GM18861 (cell line): ENCODE measurements at regions not wholly inside any gene's neighbourhood (a gene's known extent, or its start where the extent isn't known, plus 50 kb on each side); places are given as distances from the start of the nearest gene placed in this dataset.
"Not testable (repeated sequence)": the region's sequence is repeated elsewhere in the genome, so short reads cannot be mapped to it uniquely, and the experiment has no call there.

Experiments
- ATAC-seq: cut with Tn5 transposase; IDR thresholded peaks from one replicate; pipeline ENCODE4 v1.9.1; 2021; ENCODE audit not compliant: unreplicated experiment

GRCh38 chr2:91603996-91604395 lies 2912.5 kb downstream of the RPIA start:
- not testable (repeated sequence) for ATAC-seq

DNA sequence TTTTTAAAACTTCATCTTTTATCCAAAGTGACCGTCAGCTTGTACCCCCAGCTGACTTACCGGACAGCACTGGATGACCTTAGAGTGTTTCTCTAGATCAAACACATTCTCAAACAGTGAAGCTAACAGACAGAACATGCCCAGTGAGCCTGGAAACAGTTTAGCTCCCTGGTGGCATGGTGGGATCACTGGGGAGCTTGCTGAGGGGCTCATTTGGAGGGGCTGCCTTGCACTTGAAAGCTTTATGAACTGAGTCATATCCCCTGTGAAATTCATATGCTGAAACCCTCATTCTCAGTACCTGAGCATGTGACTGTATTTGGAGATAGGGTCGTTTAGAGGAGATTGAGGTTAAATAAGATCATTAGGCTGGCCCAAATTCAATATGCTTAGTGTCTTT lies 2913.2 kb downstream of the RPIA start:
- ATAC-seq = not testable (repeated sequence)

DNA sequence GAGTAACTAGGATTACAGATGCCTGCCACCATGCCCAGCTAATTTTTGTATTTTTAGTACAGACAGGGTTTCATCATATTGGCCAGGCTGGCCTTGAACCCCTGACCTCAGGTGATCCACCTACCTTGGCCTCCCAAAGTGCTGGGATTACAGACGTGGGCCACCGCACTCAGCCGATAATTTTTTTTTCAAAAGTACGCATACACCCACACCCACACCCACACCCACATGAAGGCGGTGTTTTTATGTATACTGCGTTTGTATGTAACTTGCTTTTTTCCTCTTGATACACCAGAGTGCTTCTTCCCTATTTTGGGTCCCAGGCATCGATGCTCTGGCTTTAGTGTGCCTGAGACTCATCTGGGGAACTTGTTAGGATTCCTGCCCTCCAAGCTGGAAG lies 2932.3 kb downstream of the RPIA start:
- ATAC-seq = not testable (repeated sequence)

DNA sequence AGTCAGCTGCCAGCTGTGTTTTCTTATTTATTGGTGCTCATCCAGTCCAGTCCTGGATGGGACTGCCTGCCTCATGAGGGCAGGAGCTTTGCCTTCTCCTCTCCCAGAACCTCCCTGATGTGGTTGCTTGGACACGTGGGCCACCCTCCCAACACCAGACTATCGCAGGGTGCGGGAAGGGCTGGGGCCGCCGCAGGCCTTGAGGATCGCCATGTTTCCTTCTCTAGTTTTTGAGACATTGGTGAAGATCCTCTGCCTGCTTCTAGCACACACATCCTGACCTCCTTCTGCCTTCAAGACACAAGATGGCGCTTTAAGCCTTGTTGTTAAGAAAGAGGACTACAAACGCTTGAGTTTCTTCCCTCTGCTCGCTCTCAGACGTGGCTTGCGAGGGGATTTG lies 2937.0 kb downstream of the RPIA start:
- ATAC-seq = not testable (repeated sequence)

GRCh38 chr2:91657193-91657592 lies 2965.7 kb downstream of the RPIA start:
- ATAC-seq = not testable (repeated sequence)

DNA sequence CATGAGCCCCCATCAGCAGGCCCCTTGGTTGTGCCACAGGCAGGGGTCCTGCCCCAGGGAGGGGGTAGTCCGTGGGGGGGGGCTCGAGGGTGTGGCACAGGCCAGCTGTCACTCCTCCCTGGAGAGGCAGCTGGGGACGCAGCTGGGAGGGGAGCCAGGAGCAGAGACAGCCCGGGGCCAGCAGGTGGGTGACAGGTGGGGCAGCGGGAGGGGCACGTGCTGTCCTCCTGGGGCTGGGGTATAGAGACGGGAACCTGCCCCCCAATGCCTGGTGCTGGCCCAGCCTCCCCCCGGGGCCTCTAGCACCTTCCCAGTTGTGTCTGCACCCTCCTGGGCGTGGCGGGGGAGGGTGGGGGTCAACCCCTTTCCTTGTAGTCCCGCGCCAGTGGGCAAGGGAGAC lies 2966.9 kb downstream of the RPIA start:
- ATAC-seq = not testable (repeated sequence)

DNA sequence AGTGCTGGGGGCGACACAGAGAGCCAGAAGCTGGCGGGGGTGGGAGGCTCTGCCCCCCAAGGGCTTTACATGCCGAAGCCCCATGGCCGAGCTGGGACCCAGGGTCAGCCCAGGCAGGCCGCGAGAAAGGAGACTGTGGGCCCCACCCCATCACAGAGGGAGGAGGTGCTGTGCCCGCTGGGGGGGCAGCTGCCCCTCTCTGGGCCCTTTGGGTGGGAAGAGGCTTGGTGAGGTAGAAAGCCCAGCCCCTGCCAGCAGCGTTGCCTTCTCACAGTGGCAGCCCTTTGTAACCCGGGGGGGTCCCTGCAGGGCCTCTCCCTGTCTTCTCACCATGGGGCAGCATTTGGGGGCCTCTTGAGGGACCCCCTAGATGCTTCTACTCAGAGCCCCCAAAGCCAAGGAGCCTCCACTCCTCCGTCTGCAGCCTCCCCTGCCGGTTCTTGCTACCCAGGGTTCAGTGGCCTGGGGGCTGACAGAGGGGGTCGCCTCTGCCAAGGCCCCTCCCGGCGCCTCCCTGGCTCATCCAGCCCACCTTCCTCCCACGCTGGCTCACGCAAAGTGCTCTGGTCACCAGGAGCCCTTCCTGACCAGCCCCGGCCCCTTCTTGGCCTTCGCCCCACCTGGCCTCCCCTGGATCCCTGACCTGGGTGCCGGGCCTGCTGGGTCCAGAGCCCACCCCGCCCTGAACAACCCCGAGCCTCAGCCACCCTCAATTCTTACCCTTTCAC lies 2967.9 kb downstream of the RPIA start:
- ATAC-seq = not testable (repeated sequence)

DNA sequence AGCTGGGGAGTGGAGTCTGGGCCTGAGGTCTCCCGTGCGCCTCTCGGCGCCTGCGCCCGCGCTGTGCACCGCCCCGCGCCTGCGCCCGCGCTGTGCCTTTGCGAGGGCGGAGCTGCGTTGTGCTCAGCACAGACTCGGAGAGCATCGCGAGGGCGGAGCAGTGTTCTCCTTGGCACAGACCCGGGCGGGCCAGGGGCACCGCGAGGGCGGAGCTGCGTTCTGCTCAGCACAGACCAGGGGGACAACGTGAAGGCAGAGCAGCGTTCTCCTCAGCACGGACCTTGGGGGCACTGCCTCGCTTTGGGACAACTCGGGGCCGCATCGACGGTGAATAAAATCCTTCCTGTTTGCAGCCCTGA lies 2968.4 kb downstream of the RPIA start:
- peak; percentile 80 for ATAC-seq

- not testable (repeated sequence) for ATAC-seq
Observed at GRCh38 chr2:91667341-91667740, 2975.9 kb downstream of the RPIA start.

DNA sequence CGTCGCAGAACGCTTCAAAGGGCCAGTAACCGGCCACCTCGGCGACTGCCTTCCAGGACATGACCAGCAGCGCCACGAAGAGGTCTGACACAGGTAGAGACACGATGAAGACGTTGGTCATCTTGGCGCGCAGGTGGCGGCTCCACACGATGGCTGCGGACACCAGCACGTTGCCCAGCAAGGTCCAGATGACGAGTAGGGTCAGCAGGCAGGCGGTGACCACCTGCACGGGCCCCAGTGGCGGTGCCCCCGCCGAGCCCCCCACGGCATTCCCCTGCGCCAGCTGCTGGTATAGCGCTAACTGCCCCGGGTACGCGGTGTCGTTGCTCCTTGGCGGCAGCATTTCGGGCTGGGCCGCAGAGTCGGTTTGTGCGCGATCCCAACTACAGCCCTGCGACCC lies 2994.1 kb downstream of the RPIA start:
- ATAC-seq = not testable (repeated sequence)

DNA sequence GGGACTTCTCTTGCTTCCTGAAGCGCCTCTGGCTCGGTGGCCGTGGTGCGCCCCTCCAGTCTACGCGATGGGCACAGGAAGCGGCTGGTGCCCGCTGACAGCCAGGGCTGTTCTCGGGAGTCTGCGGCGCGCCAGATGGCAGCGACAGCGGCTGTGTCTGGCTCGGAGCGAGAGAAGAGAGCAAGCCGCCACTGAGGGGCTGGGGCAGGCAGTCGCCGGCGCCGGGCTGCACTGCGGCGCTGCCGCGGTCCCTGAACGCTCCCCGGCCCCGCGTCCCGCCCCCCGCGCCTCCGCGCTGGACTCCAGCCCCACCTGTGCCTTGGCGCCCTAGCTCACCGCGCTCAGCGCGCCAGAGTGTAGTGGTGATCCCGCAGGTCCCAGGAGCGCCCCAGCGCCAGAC lies 2994.6 kb downstream of the RPIA start:
- ATAC-seq = not testable (repeated sequence)
